Endothelial cell of umbilical vein (primary cell): ENCODE measurements at regions not wholly inside any gene's neighbourhood (a gene's known extent, or its start where the extent isn't known, plus 50 kb on each side); places are given as distances from the start of the nearest gene placed in this dataset.

Source experiments
- BruUV-seq: library from RNA; stranded (reverse); fragments of 400-500 nt; replicated peaks from 2 replicates; lab custom pipeline; 2021; lab: Mats Ljungman, UMichigan
- CTCF ChIA-PET: fragments of 300-600, 350-600 bp; sonication (Branson Sonifier 250); formaldehyde crosslinking; loops from one replicate; lab custom pipeline; 2021; ENCODE audit warnings: antibody characterized with exemption, inconsistent platforms; lab: Charles Lee
- POLR2A ChIA-PET: fragments of 300-600, 350-600 bp; sonication (Branson Sonifier 250); formaldehyde crosslinking; loops from one replicate; lab custom pipeline; 2021; ENCODE audit warnings: antibody characterized with exemption, inconsistent platforms; lab: Charles Lee
- DNase-seq: peaks from one replicate; pipeline ENCODE4 v3.0.0-alpha.2; 2011; ENCODE audit warnings: low read depth, low spot score
- FAIRE-seq: peaks from 2 replicates; lab custom pipeline; 2011; peaks lifted over from hg19 to GRCh38; lab: Jason Lieb, UNC
- H2AFZ ChIP-seq: 2 replicates; pipeline ENCODE4 v1.6.0; 2012; ENCODE audit warnings: low read depth, low read length, control low read depth, inconsistent platforms
- H3K27ac ChIP-seq: 2 replicates; pipeline ENCODE4 v1.5.1; 2011; ENCODE audit warnings: low read depth, mild to moderate bottlenecking, control low read depth, low read length, moderate library complexity; ENCODE audit not compliant: insufficient read depth
- H3K27me3 ChIP-seq, 2 experiments: 2 replicates each; pipeline versions ENCODE4 v1.6.0 to v1.6.1; 2011; ENCODE audit warnings: low read length in 2 of 2, mixed read lengths in 1 of 2; ENCODE audit not compliant: control insufficient read depth in 2 of 2, insufficient read depth in 2 of 2
- H3K36me3 ChIP-seq, 2 experiments: 2 replicates in 1 of 2; 3 replicates in 1 of 2; pipeline ENCODE4 v1.5.1; 2011; ENCODE audit warnings: low read length in 2 of 2, mild to moderate bottlenecking in 1 of 2, moderate library complexity in 1 of 2; ENCODE audit not compliant: control insufficient read depth in 2 of 2, insufficient read depth in 2 of 2; ENCODE audit errors: extremely low read depth in 1 of 2
- H3K4me1 ChIP-seq: 3 replicates; pipeline ENCODE4 v1.5.1; 2011; ENCODE audit warnings: mild to moderate bottlenecking, low read length; ENCODE audit not compliant: control insufficient read depth, insufficient read depth; ENCODE audit errors: extremely low read depth
- H3K4me2 ChIP-seq: 2 replicates; pipeline ENCODE4 v1.6.1; 2011; ENCODE audit warnings: low read length, control low read depth, mixed read lengths; ENCODE audit not compliant: insufficient read depth
- H3K4me3 ChIP-seq, 3 experiments: fragments of 200-600 bp in 1 of 3; sonication (generic), shearing (Covaris generic) in 1 of 3; replicated peaks in 1 of 3; 2 replicates each; pipeline ENCODE4 v1.5.1; 2011 to 2016; ENCODE audit warnings: control low read depth in 3 of 3, low read length in 3 of 3, mild to moderate bottlenecking in 2 of 3, inconsistent platforms in 1 of 3, low read depth in 1 of 3, moderate library complexity in 1 of 3; ENCODE audit not compliant: insufficient read depth in 1 of 3
- H3K79me2 ChIP-seq: 2 replicates; pipeline ENCODE4 v1.6.0; 2012; ENCODE audit warnings: low read length, inconsistent platforms; ENCODE audit not compliant: control insufficient read depth, insufficient read depth
- H3K9ac ChIP-seq: replicated peaks from 2 replicates; pipeline ENCODE3; 2011; ENCODE audit warnings: low read length, control low read depth; ENCODE audit not compliant: insufficient read depth; ENCODE audit errors: extremely low read depth
- H3K9me1 ChIP-seq: replicated peaks from 3 replicates; pipeline ENCODE4 v1.6.0; 2011; ENCODE audit warnings: mild to moderate bottlenecking, low read length; ENCODE audit not compliant: control insufficient read depth, insufficient read depth; ENCODE audit errors: extremely low read depth
- H3K9me3 ChIP-seq: replicated peaks from 2 replicates; pipeline ENCODE4 v1.5.1; 2012; ENCODE audit warnings: low read length, inconsistent platforms; ENCODE audit not compliant: control insufficient read depth, insufficient read depth
- H4K20me1 ChIP-seq: replicated peaks from 2 replicates; pipeline ENCODE3; 2011; ENCODE audit warnings: mild to moderate bottlenecking, low read length; ENCODE audit not compliant: control insufficient read depth, insufficient read depth; ENCODE audit errors: extremely low read depth
- EZH2 ChIP-seq: IDR thresholded peaks from 2 replicates; pipeline ENCODE4 v1.6.1; 2012; ENCODE audit warnings: borderline replicate concordance, low read depth, mild to moderate bottlenecking, moderate library complexity, low read length, inconsistent platforms; ENCODE audit not compliant: severe bottlenecking
- FOS ChIP-seq: IDR thresholded peaks from 2 replicates; pipeline ENCODE4 v1.6.1; 2011; ENCODE audit warnings: mild to moderate bottlenecking, low read length, moderate library complexity, borderline replicate concordance; ENCODE audit not compliant: insufficient read depth
- GATA2 ChIP-seq: IDR thresholded peaks from 2 replicates; pipeline ENCODE4 v1.7.0; 2011; ENCODE audit warnings: low read depth, mild to moderate bottlenecking, moderate library complexity, mixed read lengths, low read length; ENCODE audit not compliant: insufficient read length, insufficient read depth
- JUN ChIP-seq: IDR thresholded peaks from 2 replicates; pipeline ENCODE4 v1.6.1; 2011; ENCODE audit warnings: borderline replicate concordance, low read depth; ENCODE audit not compliant: insufficient read length, insufficient read depth
- MYC ChIP-seq: IDR thresholded peaks from one replicate; pipeline ENCODE4 v1.6.1; 2011; ENCODE audit warnings: mild to moderate bottlenecking, low read depth, low read length
- POLR2A ChIP-seq: IDR thresholded peaks from 2 replicates; pipeline ENCODE4 v1.6.1; 2012; ENCODE audit warnings: low read depth, mild to moderate bottlenecking, control low read depth, low read length
- POLR2AphosphoS5 ChIP-seq: IDR thresholded peaks from 2 replicates; pipeline ENCODE4 v1.6.1; 2012; ENCODE audit warnings: low read depth, mild to moderate bottlenecking, control low read depth, low read length, moderate library complexity; ENCODE audit not compliant: insufficient read depth
- dilution Hi-C: fragments of 300-500 bp; cut with MboI; formaldehyde crosslinking; loops from one replicate; pipeline ENCODE4 v1.15.0; 2019; ENCODE audit warnings: low sequenced_read_pairs; ENCODE audit not compliant: extremely low pct_ligation_motif_present
- intact Hi-C: fragments of 100-400 bp; cut with micrococcal nuclease; formaldehyde crosslinking; loops from one replicate; pipeline ENCODE4 v1.10.0; 2022
- TF ChIP-seq, protein P1 (sequence below): IDR thresholded peaks from 2 replicates; pipeline ENCODE4 v1.6.1; 2011; ENCODE audit not compliant: insufficient read depth, insufficient read length
- TF ChIP-seq, protein P2 (sequence below), 2 donors: IDR thresholded peaks; 1 replicate in 1 of 2; 2 replicates in 1 of 2; pipeline ENCODE4 v1.5.1; 2011; ENCODE audit warnings: low read length in 2 of 2, mild to moderate bottlenecking in 2 of 2, moderate library complexity in 2 of 2, control low read depth in 1 of 2, inconsistent platforms in 1 of 2, low read depth in 1 of 2; ENCODE audit not compliant: insufficient read depth in 1 of 2; ENCODE audit errors: extremely low read depth in 1 of 2

DNA sequence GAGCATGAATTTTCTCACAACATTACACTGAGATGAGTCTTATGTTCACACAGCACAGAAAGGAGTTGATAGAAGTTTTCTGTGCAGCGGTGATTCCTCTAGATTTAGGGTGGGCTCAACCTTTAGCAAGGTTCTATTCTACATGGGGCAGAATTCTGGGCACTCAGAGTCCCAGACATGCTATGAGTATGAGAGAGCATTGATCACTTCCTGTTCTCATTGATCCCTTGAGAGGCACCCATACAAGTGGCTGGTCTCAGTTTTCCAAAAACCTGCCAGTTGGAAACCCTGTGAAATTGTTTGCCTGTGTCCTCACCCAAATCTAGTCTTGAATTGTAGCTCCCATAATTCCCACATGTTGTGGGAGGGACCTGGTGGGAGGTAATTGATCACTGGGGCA lies 112.5 kb upstream of the NR2F2 start:
- dilution Hi-C loops (no loop called here), intact Hi-C loops (loop anchor here (1.0 kb wide), 1 partner anchor 35 kb away; no protein-coding TSS in a partner anchor)
- DNase-seq, result no peak
- H3K4me2 ChIP-seq, result no peak overlapping the region
- ChIA-PET CTCF (no interaction called here), POLR2A (no interaction called here)
- H3K27me3 ChIP-seq, result no peaks in the 10 kb centered on the region
- no peak overlapping the region for H3K27ac ChIP-seq
- FAIRE-seq, result no peak
- H3K4me1 ChIP-seq, result no peaks in the 10 kb centered on the region
- H3K79me2 ChIP-seq, result no peaks in the 10 kb centered on the region
- H2AFZ ChIP-seq, result no peak overlapping the region
- H3K9ac ChIP-seq, result no peak overlapping the region
- TF ChIP-seq, protein P1, sequence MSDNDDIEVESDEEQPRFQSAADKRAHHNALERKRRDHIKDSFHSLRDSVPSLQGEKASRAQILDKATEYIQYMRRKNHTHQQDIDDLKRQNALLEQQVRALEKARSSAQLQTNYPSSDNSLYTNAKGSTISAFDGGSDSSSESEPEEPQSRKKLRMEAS, result no peak
- no peak for TF ChIP-seq FOS
- no peak for TF ChIP-seq MYC
- no peak for TF ChIP-seq EZH2
- no peak for TF ChIP-seq GATA2
- no peak for TF ChIP-seq POLR2A
- no peak for TF ChIP-seq POLR2AphosphoS5
- TF ChIP-seq, protein P2, sequence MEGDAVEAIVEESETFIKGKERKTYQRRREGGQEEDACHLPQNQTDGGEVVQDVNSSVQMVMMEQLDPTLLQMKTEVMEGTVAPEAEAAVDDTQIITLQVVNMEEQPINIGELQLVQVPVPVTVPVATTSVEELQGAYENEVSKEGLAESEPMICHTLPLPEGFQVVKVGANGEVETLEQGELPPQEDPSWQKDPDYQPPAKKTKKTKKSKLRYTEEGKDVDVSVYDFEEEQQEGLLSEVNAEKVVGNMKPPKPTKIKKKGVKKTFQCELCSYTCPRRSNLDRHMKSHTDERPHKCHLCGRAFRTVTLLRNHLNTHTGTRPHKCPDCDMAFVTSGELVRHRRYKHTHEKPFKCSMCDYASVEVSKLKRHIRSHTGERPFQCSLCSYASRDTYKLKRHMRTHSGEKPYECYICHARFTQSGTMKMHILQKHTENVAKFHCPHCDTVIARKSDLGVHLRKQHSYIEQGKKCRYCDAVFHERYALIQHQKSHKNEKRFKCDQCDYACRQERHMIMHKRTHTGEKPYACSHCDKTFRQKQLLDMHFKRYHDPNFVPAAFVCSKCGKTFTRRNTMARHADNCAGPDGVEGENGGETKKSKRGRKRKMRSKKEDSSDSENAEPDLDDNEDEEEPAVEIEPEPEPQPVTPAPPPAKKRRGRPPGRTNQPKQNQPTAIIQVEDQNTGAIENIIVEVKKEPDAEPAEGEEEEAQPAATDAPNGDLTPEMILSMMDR (IDR thresholded peaks at IDR 0.05; ENCODE audit: extremely low read depth in 1 of 2, insufficient read depth in 1 of 2, low read depth in 1 of 2, low read length in 2 of 2), result no peak
- no peak for TF ChIP-seq JUN
- no TSS peak for BruUV-seq
- H3K9me1 ChIP-seq, result no peaks in the 10 kb centered on the region
- no peaks in the 10 kb centered on the region for H3K9me3 ChIP-seq
- no peak overlapping the region for H3K4me3 ChIP-seq
- no peaks in the 10 kb centered on the region for H4K20me1 ChIP-seq
- no peaks in the 10 kb centered on the region for H3K36me3 ChIP-seq
